Midbrain (tissue), 1 donor: ENCODE measurements at regions not wholly inside any gene's neighbourhood (a gene's known extent, or its start where the extent isn't known, plus 50 kb on each side); places are given as distances from the start of the nearest gene placed in this dataset.
"Not testable (repeated sequence)": the region's sequence is repeated elsewhere in the genome, so short reads cannot be mapped to it uniquely, and the experiment has no call there.

Experiments
- DNase-seq: peaks from one replicate; lab custom pipeline; 2025; lab: John Stamatoyannopoulos, UW

DNA sequence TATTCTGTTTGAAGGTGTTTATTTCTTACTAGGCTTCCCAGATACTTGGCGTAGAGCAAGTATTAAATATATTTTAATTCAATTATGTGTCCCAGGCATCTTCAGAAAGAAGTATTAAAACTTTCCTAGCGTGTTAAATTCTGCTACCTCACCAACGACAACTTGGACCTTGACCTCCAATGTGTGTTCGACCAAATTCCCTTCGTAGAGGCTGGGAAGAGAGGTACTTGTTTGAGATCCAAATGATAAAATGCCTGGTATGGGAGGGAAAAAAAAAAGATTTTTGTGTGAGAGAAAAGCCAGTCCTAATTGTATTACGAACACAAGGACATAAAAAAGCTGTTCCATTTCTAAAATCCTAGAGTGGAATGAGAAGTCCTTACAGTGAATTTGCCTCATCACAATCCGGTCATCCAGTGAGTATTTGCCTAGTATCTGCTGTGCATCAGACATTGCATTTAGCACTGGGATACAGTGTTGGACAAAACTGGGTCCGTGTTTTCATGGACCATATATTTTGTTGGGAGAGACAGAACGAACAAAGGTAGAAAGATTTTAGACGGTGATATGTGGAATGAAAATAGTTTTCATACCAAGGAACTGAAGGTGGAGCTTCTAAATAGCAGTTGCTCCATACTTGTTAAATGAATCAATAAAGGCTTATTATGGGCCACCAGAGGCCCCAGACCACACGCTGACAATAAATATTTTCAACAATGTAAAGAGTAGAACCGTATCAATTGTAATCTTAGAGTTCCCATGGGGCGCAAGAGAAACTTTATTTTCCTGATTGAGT lies 103.1 kb downstream of the KIF4B start:
- no peak for DNase-seq

DNA sequence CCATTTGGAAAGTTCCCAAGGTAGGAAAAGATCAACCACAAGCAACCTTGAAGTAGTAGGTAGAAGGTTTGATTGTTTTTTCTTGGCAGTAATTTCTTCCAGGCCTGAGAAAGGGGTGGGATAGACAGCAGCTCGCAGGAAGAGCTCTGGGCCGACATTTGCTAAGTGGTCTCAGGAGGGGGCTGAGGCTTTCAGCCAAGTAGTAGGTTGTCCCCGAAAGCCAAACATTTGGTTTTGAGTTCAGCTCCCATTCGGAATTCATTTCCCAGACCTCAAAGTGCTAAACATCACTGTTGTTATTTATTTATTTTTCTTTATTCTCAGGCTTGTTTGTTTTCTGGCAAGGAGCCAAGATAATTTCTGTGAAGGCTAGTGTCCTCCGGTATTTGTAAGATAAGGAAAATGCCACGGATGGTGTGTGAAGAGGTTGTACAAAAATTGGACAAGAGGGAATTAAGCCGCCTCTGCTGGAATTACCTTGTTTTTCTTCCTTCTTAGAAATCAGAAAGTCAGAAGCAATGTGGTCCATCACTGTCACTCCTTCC lies 112.1 kb downstream of the KIF4B start:
- no peak for DNase-seq

DNA sequence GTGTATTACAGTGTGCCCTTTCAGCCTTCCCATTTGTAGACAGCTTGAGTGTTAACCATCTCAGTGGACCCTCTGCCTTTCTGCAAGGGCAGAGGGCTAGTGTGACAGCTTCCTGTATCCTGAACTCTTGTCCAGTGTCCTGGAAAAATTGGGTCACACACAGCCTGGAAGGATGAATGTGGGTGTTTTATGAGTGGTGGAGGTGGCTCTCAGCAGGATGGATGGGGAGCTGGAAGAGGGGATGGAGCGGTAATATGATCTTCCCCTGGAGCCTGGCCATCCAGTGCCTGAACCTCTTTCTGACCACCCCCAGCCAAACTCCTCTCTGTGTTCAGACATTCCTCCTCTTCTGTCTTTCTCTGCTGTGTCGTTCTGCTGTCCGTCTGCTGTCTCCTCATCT lies 113.0 kb downstream of the KIF4B start:
- DNase-seq = no peak

DNA sequence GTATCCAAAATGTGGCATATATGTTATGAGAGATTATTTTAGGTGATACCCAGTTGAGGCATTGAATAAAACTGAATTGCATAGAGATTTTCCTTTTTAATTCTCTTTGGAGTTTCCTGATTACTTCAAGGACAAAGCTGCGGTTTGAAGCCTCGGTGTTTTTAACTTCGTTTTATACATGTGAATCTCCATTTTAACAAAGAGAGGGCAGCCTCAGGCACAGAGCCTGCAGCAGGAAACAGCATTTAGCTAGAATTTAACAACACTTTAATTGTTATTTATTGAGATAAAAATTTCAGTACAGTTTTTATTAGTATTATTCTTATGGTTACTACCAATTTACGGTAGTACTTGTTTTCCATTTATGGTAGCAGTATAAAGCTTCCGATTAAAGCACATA lies 114.0 kb downstream of the KIF4B start:
- DNase-seq = no peak

DNA sequence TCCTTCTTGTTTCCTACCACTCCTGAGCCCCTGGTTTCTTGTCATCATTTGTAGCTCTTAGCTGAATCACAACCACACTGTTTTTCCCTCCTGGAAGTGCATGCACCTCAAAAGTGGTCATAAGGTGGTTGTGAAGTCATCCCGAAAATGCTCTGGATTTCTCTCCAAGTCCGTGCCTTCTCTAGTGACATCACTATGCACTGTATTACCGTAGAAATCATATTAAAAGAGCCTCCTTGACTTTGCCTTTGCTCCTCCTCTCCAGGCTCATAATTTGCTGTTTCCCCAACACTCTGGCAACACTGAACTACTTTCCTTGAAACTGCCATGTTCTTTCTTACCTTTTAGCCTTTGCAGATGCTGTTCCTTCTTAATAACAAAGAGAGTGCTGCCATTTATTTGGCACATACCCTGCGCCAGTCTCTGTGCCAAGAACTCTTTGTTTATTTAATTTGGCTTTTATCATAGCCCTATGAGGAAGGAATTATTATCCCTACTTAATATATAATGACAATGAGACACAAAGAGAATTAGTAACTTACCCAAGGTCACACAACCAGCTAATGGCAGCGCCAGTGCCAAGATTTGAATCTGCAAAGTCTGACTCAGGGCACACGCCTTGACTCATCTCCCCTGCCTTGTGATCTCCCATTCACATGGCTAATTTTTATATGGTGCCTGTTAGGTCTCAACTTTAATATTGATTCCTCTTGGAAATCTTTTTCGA lies 115.4 kb downstream of the KIF4B start:
- DNase-seq = no peak

DNA sequence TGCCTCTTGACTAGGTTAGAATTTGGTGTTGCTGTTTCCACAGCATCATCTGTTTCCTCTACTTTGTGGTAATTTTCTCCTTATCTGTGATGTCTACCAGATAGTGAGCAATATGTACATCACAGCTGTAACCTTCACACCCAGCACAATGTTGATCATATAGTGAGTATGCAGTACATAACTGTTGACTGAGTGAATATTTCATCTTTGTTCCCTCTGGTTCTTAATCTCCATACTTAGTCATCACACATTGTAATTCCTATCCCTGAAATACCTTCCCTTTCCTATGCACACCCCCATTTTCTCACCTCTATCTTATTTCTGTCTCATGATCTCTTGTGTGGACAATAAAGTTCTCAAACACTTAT lies 115.9 kb downstream of the KIF4B start:
- DNase-seq = no peak

DNA sequence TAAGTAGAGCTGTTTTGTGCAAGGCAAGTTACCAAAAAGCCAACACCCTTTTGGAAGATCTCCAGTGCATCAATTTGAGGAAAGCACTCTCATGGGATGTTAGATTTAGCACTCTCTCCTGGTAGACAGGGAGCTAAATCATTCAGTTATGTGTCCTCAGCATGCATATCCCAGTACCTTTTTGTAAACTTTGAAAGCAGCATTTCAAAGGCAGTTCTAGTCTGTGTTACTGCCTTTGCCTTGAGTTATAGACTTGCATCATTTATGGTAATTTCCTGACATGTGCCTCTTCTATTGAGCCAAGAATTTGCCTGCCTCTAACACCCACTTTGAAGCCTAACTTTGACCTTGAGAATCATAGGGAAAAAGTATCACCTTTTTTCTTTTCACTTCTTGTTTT lies 120.6 kb downstream of the KIF4B start:
- no peak for DNase-seq

DNA sequence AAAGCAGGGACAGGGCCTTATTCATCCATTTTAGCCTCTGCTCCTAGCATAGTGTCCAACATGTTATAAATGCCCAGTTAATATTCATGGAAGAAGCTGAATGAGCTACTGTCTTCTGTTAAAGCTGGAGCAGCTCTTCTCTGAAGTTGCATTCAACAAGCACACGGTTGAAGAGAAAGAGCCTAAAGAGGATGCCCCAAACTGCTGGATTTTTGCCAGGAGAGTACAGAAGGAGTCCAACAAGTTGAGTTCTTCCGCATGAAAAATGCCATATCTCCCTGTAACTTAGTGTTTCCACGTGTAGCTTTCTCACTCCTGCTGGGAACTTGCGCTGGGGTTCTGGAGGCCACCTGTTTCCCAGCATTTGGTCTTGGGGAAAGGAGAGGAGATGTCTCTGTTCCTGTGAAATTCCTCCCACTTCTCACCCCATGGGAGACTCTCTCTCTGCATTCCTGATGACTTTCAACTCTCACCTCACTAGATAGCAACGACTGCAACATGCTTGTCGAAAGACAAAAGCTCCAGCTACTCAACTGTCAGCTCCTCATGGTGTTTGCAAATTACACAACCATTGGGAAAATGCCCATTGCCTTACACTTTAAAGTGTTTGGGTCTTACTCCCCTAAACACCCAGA lies 122.8 kb downstream of the KIF4B start:
- DNase-seq = no peak

DNA sequence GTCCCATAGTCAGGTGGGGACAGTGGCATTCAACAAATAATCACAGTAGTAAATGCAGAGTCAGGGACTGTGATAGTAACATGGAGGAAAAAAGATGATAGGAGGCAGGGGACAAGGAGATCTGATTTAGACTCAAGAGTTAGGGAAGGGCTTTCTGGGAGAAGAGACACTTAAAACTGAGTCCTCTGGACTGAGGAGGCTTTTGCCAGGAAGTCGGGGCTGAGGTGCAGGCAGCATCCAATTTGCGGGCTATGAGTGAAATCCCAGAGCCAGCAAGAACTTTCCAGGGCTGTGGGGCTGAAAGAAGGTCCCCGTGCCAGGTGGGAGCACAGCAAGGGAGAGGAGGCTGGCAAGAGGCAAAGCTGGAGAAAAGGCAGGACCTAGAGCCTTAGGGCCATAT lies 124.1 kb downstream of the KIF4B start:
- no peak for DNase-seq

DNA sequence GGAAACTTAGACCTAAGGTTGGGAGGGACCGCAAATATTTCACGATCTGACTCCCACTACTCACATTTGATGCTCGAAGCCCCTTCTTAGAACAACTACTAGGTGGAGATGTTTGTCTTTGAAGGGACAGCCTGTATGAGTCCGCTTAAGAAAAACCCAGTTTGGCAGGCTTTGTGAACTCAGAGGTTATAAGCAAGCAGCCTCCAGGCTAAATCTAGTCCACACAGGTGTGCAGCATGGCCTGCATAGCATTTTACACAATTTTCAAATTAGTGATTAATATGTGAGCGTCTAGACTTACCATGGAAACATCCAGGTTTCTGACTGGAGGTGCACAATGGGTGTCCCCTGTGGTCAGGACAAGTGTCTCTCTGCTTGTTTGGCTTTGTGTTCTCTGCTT lies 127.1 kb downstream of the KIF4B start:
- no peak for DNase-seq

DNA sequence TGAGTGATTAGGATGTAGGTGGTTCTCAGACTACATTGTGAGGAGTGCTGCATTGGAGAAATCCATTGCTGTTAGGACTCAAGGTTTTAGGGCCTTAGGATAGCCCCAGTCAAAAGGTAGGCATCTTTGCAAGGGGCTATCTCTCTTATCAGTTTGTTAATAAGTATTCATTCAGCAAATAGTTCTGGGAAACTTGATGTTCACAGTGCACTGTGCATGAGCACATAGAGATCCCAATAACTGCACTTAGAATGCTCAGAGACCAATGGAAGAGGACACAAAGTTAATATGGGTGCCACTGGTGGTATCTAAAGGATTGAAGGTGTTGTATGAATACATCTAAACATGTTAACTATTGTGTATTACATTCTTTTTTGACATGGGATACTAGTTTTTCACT lies 131.4 kb downstream of the KIF4B start:
- DNase-seq = no peak

DNA sequence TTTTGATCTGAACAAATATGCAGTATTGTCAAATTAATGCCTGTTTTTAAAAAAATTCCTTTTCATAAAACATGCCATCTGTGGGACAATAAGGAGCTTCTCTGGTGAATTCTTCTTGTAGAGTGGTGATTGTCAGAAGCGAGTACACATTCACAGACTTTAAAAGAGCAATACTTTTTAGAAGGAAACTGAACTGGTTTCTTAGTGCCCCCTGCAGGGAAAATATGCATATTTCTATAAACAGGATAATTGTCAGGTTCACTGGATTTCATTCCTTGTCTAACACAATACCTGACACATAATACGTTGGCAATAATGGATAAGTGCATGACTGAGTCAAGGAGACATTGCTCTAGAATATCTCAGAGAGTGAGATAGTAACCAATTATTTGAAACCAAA lies 133.7 kb downstream of the KIF4B start:
- no peak for DNase-seq

DNA sequence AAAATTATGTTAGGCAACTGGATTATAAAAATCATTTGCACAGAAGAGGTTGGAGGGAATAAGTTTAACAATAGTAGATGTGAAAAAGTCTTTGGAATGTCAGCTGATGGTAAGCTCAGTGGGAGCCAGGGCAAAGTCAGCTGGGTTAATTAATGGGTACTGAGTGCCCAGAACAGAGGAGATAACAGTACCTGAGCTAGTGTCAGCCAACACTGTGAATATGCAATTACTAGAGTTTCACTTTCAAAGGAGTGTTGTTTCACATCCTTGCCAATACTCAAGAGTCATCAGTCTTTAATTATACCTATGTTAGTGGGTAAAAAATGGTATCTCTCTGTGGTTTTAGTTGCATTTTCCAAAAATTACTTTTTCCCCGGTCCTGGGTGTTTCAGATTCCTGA lies 135.1 kb downstream of the KIF4B start:
- no peak for DNase-seq

DNA sequence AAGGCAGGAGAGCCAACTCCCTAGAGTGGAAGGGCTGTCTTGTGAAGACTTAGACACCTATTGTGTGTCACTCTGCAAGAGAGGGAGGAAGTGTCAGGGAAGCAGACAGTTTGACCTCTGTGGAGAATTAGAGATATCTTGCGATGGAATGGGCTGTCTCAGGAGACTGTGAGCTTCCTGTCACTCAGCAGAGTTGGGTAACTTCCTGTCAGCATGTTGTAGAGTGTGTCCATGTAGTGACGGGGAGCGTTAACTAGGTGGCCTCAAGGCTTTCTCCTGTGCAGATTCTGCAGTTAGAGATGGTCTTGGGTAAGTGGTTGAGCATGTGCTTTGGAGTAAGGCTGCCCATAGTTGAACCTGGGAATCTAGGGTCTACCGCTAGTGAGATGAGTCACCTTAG lies 136.5 kb downstream of the KIF4B start:
- no peak for DNase-seq

DNA sequence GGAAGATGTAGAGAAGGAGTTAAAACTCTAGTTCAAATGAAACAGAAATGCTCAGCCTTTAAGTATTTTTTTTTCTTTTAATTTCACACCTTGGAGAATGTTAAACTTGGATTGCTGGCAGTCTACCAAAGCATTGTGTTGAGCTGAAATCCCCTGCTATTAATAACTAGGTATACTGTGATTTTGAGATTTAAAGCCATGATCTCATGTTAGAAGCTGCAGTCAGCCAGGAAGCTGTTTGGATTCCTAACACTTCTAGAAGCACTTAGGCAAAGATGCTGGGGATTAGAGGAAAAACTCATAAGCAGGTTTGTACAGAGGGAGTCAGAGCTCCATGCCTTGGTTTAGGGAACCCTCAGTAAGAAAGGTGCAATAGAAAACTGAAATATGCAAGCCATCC lies 141.4 kb downstream of the KIF4B start:
- no peak for DNase-seq

DNA sequence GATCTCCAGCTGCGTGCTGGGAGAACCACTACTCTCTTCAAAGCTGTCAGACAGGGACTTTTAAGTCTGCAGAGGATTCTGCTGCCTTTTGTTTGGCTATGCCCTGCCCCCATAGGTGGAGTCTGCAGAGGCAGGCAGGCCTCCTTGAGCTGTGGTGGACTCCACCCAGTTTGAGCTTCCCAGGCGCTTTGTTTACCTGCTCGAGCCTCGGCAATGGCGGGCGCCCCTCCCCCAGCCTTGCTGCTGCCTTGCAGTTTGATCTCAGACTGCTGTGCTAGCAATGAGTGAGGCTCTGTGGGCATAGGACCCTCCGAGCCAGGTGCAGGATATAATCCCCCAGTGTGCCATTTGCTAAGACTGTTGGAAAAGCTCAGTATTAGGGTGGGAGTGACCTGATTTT lies 149.5 kb downstream of the KIF4B start:
- not testable (repeated sequence) for DNase-seq

DNA sequence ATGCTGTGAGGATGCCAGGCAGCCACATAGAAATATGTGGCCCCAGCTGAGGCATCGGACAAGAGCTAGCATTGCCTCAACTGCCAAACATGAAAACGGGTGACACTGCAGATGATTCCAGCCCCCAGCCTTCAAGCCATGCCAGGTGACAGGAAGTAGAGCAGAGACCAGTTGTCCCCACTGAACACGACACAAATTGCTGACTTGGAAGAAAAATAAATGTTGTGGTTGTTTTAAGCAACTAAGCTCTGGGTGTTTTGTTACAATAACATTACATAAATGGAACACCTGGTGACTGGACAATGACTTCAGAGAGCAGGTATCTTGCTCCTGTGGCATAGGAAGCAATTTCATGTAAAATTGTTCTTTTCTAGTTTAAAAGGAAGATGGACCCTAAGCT lies 154.2 kb downstream of the KIF4B start:
- DNase-seq = no peak

DNA sequence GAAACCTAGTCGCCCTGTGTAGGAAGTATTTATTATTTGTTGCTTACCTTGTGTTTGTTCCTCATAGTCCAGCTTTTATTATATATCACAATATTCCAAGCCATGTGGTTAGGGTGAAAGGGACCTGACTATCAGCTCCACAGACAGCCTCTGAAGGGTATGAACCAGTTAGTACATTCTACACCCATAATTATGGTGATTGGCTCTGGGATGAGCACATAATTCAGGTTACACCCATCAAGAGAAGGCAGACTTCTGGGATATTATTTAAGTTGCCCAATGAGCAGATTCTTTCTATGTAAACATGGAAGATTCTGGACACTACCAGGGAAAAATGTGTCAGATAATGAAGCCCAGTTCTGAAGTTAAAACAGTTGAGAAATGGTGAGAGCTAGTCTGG lies 168.0 kb downstream of the KIF4B start:
- no peak for DNase-seq

DNA sequence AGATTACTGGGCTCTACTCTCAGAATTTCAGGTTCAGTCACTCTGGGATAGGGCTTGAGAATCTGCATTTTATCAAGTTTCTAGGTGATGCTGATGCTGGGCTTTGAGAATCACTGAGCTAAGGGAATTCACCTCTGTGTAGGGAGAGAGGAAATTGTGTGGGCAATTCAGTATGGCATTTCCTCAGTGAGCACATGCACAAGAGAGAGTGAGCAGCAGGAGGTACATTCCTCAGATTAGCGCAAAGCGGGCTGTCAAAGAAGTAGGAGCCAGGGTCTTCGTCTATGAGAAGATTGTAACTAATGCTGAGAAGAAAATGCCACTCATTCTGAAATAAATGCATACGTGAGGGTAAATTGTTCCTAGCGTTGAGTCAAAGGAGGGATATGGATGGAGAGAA lies 175.9 kb downstream of the KIF4B start:
- no peak for DNase-seq

DNA sequence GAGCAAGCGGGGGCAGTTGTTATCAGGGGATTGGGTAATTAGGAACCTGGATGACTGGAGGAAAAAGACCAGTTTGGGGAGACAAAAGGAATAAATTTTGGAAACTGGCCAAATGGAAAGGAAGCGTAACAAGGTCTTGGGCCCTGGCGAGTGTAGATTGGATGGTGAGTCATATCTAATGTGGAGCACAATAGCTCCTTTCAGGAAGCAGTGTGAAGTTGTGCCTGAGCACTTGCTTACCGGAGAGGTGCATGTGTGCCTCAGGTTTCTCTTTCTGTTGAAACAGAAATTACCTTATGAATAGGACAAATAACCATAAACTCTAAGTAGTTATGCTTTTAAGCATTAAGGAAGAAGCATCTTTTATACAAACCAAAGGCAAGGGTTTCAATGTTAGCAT lies 176.4 kb downstream of the KIF4B start:
- no peak for DNase-seq

DNA sequence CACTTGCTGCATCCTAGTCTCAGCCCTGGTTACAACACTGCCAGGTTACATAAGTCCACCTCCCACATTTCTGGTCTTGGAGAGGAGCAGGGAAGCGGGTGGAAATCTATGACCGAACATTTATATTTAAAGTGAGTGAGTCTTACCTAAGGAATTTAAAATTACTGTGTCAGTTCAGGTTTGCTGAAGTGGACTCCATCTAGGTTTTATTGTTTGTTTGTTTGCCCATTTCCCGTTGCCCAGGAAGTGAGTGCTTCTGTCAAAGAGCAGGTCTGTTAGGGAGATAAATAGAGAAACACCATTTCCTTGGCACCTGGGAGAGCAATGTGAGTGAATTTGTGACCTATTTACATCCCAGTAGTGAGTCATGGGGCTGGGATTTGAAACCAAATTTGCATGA lies 179.5 kb downstream of the KIF4B start:
- DNase-seq = no peak

DNA sequence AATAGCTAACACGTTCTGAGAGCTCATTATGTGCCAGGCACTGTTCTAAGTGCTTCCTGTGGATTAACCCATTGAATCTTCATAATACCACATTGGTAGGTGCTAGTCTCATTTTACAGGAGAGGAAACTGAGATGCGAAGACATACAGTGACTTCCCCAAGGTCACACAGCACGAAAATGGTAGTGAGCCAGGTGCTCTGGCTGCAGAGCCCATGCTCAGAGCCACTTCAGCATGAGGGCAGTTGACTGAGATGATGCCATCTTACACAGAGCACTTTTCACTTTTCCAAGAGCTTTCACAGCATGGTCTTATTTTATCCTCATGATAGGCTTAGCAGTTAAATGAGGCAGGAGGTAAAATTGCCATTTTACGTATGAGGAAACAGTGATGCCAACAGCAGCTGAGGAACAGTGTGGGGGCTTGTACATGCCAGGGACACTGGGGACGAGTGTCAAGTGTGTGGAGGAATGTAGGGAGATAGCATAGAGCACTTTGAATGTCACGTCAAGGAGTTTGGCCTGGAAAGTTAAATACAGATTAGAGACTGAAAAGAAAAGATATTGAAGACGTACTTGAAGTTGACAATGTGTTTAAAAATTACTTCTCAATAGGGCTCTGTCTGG lies 180.0 kb downstream of the KIF4B start:
- DNase-seq = no peak

DNA sequence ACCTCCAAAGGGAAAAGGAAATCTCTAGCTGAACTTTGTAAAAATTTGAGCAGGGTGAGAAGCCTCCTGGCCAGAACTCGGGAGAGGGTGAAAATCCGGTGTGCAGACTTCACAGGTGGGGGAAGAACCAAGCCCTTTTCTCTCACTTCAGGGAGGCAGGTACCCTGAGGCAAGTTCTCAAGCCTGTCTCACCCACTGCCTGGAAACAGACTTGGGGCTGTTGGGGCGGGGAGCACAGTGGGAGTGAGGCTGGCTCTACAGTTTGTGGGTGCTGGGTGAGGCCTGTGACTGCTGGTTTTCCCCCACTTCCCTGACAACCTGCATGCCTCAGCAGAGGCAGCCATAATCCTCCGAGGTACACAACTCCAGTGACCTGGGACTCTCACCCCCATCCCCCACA lies 187.1 kb downstream of the KIF4B start:
- DNase-seq = no peak
